ENCODE measurements at regions not wholly inside any gene's neighbourhood (a gene's known extent, or its start where the extent isn't known, plus 50 kb on each side); places are given as distances from the start of the nearest gene placed in this dataset.

- Histone ChIP-seq H3K9ac (ENCODE audit: low read depth, low read length) (no peak overlapping the region), H2BK120ac (ENCODE audit: low read depth, low read length) (no peak overlapping the region), H3K18ac (ENCODE audit: low read depth, low read length) (no peak overlapping the region), H4K91ac (ENCODE audit: insufficient read depth, low read depth, low read length) (no peak overlapping the region), H3K4ac (ENCODE audit: low read depth, low read length) (no peak overlapping the region), H3K27me3 (ENCODE audit: control insufficient read depth, insufficient read depth, low read length) (peaks cover 15% of the 10 kb centered on the region), H3K79me1 (ENCODE audit: low read depth in 1 of 2, low read length in 2 of 2) (no peaks in the 10 kb centered on the region), H3K4me3 (ENCODE audit: insufficient read depth, low read depth, low read length) (no peak overlapping the region), H2AK5ac (ENCODE audit: low read depth, low read length) (no peak overlapping the region), H2BK15ac (ENCODE audit: low read depth, low read length) (no peak overlapping the region), H3K36me3 (ENCODE audit: control insufficient read depth, insufficient read depth, low read length) (no peaks in the 10 kb centered on the region), H3K56ac (ENCODE audit: extremely low read depth, insufficient read depth, low read length) (no peak overlapping the region), H4K20me1 (ENCODE audit: insufficient read depth, low read length) (no peaks in the 10 kb centered on the region), H3K9me1 (ENCODE audit: insufficient read depth, low read length) (peaks cover 8% of the 10 kb centered on the region; the same call in 1 of the 2 replicates), H3K23ac (ENCODE audit: low read depth, low read length) (no peak overlapping the region), H4K5ac (ENCODE audit: low read depth, low read length) (no peak overlapping the region), H2BK20ac (ENCODE audit: low read depth, low read length) (no peak overlapping the region), H2AFZ (replicated peaks; ENCODE audit: low read length, poor library complexity) (no peak overlapping the region), H3K14ac (replicated peaks; ENCODE audit: low read depth, low read length) (no peak overlapping the region), H2BK5ac (ENCODE audit: low read depth, low read length, poor library complexity, severe bottlenecking) (no peak overlapping the region), H3K4me2 (ENCODE audit: low read depth, low read length) (no peak overlapping the region), H3K9me3 (ENCODE audit: control insufficient read depth, insufficient read depth, low read length) (peaks cover 2% of the 10 kb centered on the region; the same call in 1 of the 2 replicates), H3K27ac (ENCODE audit: insufficient read depth, low read length) (no peak overlapping the region), H4K8ac (ENCODE audit: low read depth in 2 of 2, low read length in 2 of 2) (no peak overlapping the region), H2AK9ac (replicated peaks; ENCODE audit: low read depth, low read length, poor library complexity) (no peak overlapping the region), H3K4me1 (ENCODE audit: control insufficient read depth, insufficient read depth, low read length) (peaks cover 5% of the 10 kb centered on the region; the same call in 1 of the 2 replicates)
- in situ Hi-C loops (cut with MboI; ENCODE audit: low sequenced_read_pairs) (no loop called here), intact Hi-C loops (cut with micrococcal nuclease) (loop anchor here (10.0 kb wide), 1 partner anchor 1085 kb away; no protein-coding TSS in a partner anchor), dilution Hi-C loops (cut with HindIII; ENCODE audit: low sequenced_read_pairs, unreplicated experiment) (no loop called here)
- BruUV-seq (replicated peaks): no TSS peak
- CTCF ChIA-PET: no interaction called here
- POLR2A ChIA-PET (ENCODE audit: unreplicated experiment): no interaction called here
- WGBS, 2 experiments (ENCODE audit: extremely low coverage in 2 of 2, insufficient read length in 1 of 2): 80% methylated on average over 1 of the region's 4 CpGs; no CpG with 5 or more reads in 1 of the 2 experiments
- TF ChIP-seq CEBPB (IDR thresholded peaks at IDR 0.05; ENCODE audit: low read depth, low read length) (no peak), FOS (IDR thresholded peaks at IDR 0.05; ENCODE audit: low read depth, low read length) (no peak), MXI1 (IDR thresholded peaks at IDR 0.05; ENCODE audit: borderline replicate concordance, low read depth, low read length) (no peak), CTCF (conservative IDR thresholded peaks at IDR 0.05; ENCODE audit: low read depth, low read length) (no peak), SMC3 (IDR thresholded peaks at IDR 0.05; ENCODE audit: low read depth, low read length) (no peak), MAZ (IDR thresholded peaks at IDR 0.05; ENCODE audit: borderline replicate concordance, low read depth, low read length) (no peak), RAD21 (IDR thresholded peaks at IDR 0.05; ENCODE audit: low read length) (no peak), BHLHE40 (IDR thresholded peaks at IDR 0.05; ENCODE audit: low read depth, low read length) (no peak), RCOR1 (IDR thresholded peaks at IDR 0.05; ENCODE audit: insufficient replicate concordance, low read length) (no peak), CHD1 (IDR thresholded peaks at IDR 0.05; ENCODE audit: low read depth, low read length) (no peak)
- TF ChIP-seq, protein P1, sequence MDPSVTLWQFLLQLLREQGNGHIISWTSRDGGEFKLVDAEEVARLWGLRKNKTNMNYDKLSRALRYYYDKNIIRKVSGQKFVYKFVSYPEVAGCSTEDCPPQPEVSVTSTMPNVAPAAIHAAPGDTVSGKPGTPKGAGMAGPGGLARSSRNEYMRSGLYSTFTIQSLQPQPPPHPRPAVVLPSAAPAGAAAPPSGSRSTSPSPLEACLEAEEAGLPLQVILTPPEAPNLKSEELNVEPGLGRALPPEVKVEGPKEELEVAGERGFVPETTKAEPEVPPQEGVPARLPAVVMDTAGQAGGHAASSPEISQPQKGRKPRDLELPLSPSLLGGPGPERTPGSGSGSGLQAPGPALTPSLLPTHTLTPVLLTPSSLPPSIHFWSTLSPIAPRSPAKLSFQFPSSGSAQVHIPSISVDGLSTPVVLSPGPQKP (IDR thresholded peaks at IDR 0.05; ENCODE audit: borderline replicate concordance, low read depth, low read length): no peak
- TF ChIP-seq, protein P2, sequence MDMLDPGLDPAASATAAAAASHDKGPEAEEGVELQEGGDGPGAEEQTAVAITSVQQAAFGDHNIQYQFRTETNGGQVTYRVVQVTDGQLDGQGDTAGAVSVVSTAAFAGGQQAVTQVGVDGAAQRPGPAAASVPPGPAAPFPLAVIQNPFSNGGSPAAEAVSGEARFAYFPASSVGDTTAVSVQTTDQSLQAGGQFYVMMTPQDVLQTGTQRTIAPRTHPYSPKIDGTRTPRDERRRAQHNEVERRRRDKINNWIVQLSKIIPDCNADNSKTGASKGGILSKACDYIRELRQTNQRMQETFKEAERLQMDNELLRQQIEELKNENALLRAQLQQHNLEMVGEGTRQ (IDR thresholded peaks at IDR 0.05; ENCODE audit: low read depth, low read length): no peak
- DNase-seq (no peak), ATAC-seq (ENCODE audit: low read depth) (no peak)
These were observed 186.4 kb downstream of the VAPA start for GRCh38 chr18:10100196-10100595.

All from IMR-90 (cell line).